ENCODE measurements at regions not wholly inside any gene's neighbourhood (a gene's known extent, or its start where the extent isn't known, plus 50 kb on each side); places are given as distances from the start of the nearest gene placed in this dataset.

DNA sequence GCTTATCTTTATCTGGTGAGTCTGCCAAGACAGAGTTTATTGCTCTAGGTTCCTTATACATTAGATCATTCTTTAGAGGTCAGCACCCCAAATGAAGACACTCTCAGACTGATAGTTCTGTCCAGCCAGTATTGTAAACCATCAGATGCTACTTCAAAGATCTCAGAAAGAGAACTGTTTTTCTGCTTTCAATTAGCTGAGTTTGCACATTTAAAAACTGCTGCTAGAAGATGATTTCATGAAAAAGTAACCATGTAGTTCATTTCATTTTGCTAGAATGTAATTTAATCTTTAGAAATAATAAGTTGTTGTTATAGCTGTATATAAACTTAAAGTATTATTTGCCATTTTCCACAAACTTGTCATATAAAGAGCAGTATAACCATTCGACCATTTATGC is 344.5 kb upstream of the ATP5MC3 start:
- no peak for DNase-seq
- H3K36me3 Mint-ChIP-seq (ENCODE audit: low read depth): no peaks in the 10 kb centered on the region
- H3K9me3 Mint-ChIP-seq: no peaks in the 10 kb centered on the region
- H3K27me3 Mint-ChIP-seq: no peaks in the 10 kb centered on the region
- H3K4me1 Mint-ChIP-seq (ENCODE audit: low read depth): no peaks in the 10 kb centered on the region
- H3K4me3 Mint-ChIP-seq: no peak overlapping the region
- no peak overlapping the region for H3K27ac Mint-ChIP-seq

DNA sequence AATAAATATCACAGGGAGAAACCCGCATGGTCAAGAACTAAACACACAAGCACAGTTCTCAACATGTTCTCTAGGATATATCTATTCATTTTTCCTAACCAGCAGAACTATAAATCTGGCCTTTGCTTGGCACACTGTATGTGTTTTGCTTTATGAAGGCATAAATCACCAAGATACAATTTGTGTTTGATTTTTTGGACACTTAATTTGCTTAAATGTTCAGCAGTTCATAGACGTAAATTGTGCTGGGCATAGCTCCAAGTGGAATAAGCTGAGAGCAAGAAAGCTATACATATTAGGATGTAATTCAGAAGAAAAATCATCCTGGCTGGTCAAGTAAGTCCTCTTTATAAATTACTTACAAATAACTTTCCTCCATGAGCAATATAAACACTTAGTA is 341.5 kb upstream of the ATP5MC3 start:
- Mint-ChIP-seq H3K27ac (no peak overlapping the region), H3K9me3 (peaks cover 5% of the 10 kb centered on the region), H3K4me1 (ENCODE audit: low read depth) (no peaks in the 10 kb centered on the region), H3K36me3 (ENCODE audit: low read depth) (no peaks in the 10 kb centered on the region), H3K4me3 (no peak overlapping the region), H3K27me3 (no peaks in the 10 kb centered on the region)
- DNase-seq: no peak

DNA sequence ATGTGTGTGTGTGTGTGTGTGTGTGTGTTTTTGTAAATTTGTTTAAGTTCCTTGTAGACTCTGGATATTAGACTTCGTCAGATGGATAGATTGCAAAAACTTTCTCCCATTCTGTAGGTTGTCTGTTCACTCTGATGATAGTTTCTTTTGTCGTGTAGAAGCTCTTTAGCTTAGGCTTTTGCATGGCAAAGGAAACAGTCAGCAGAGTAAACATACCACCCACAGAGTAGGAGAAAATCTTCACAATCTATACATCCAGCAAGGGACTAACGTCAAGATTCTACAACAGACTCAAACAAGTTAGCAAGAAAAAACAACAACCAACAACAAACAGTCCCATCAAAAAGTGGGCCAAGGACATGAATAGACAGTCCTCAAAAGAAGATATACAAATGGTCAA is 336.7 kb upstream of the ATP5MC3 start:
- no peak overlapping the region for H3K27ac Mint-ChIP-seq
- H3K36me3 Mint-ChIP-seq (ENCODE audit: low read depth): no peaks in the 10 kb centered on the region
- H3K27me3 Mint-ChIP-seq: no peaks in the 10 kb centered on the region
- H3K4me1 Mint-ChIP-seq (ENCODE audit: low read depth): no peaks in the 10 kb centered on the region
- no peak for DNase-seq
- H3K9me3 Mint-ChIP-seq: peaks cover 6% of the 10 kb centered on the region
- H3K4me3 Mint-ChIP-seq: no peak overlapping the region

DNA sequence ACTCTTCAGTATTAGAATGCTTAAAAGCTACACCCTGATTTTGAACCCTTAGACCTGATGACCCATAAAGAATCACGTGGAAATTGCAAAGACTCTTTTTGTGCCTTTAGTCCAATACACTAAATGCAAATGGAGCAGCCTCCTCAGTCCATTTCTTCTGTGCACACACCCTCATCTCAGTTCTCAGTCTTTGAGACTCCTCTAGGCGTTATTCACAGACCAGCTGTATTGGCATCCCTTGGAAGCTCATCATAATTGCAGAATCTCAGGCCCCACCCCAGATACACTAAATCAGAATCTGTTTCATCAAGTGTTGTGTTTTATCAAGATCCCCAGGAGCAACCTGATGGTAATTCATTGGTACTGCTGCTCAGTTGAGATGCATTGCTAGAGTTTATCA is 335.0 kb upstream of the ATP5MC3 start:
- Mint-ChIP-seq H3K27ac (no peak overlapping the region), H3K27me3 (no peaks in the 10 kb centered on the region), H3K4me3 (no peak overlapping the region), H3K9me3 (peaks cover 6% of the 10 kb centered on the region), H3K36me3 (ENCODE audit: low read depth) (no peaks in the 10 kb centered on the region), H3K4me1 (ENCODE audit: low read depth) (no peaks in the 10 kb centered on the region)
- DNase-seq: no peak

DNA sequence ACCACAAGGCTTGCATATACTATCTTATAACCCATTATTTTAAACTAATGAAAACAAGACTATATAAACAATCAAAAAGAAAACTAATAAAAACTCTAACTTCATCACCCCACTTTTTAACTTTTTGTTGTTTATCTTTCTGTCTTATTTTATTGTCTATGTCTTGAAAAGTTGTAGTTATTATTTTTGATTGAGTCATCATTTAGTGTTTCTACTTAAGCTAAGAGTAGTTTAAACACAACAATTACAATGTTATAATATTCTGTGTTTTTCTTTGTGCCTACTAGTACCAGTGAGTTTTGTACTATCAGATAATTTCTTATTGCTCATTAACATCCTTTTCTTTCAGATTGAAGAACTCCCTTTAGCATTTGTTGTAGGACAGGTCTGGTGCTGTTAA is 318.7 kb upstream of the ATP5MC3 start:
- DNase-seq: no peak
- no peaks in the 10 kb centered on the region for H3K4me1 Mint-ChIP-seq (ENCODE audit: low read depth)
- no peaks in the 10 kb centered on the region for H3K36me3 Mint-ChIP-seq (ENCODE audit: low read depth)
- peaks cover 30% of the 10 kb centered on the region for H3K9me3 Mint-ChIP-seq
- no peaks in the 10 kb centered on the region for H3K27me3 Mint-ChIP-seq
- no peak overlapping the region for H3K4me3 Mint-ChIP-seq
- H3K27ac Mint-ChIP-seq: no peak overlapping the region

DNA sequence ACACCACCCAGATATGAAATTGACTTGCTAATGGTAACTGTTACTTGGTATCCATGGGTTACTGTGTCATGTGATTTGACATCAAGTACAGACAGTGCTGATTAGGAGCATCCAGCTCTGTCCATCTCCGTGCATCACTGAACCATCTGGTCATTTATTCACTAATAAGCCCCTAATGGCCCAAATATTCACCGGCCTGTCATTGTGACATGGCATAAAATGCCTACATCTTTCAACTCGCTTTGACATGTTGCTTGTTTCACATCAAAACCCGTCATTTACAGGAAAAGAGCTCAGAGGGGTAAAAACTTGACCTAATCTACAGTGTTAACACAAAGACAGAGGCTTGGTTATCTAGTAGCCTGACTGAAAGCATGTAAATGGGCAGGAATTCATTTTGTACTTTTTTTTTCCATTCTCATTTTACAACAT is 308.9 kb upstream of the ATP5MC3 start:
- H3K36me3 Mint-ChIP-seq (ENCODE audit: low read depth): no peaks in the 10 kb centered on the region
- H3K27me3 Mint-ChIP-seq: no peaks in the 10 kb centered on the region
- no peak overlapping the region for H3K27ac Mint-ChIP-seq
- H3K4me1 Mint-ChIP-seq (ENCODE audit: low read depth): no peaks in the 10 kb centered on the region
- no peaks in the 10 kb centered on the region for H3K9me3 Mint-ChIP-seq
- no peak overlapping the region for H3K4me3 Mint-ChIP-seq
- no peak for DNase-seq

DNA sequence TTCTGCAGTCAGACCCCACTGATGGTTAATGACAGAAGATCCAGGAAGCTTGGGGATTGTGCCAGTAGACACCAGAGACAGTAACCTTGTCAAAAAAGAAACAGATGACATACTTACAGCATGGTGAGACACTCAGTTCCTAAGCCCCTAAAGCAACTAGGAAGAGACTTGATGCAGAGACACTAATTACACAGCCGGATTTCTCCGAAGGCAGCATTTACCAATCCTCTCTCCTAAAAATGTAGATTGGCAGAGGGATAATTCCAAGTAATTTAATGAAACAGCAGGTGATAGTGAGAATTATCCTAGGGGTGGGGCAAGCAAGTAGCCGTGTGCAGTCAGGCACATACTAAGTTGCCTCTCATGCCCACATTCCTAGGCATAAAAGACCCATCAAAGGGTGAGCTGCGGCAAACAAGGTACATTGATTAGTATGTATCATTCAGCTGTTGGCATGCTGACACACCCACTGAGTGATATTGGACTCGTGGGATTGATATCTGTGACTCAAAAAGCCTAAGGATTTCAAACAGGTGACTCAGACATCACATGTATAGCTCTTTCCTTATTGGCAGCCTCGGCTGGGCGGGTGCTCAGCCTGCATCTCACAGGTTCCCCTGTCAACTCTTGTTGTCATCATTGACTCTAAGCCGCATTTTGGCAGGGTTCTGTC is 296.7 kb upstream of the ATP5MC3 start:
- Mint-ChIP-seq H3K4me1 (ENCODE audit: low read depth) (no peaks in the 10 kb centered on the region), H3K36me3 (ENCODE audit: low read depth) (no peaks in the 10 kb centered on the region), H3K4me3 (no peak overlapping the region), H3K27me3 (no peaks in the 10 kb centered on the region), H3K9me3 (no peaks in the 10 kb centered on the region), H3K27ac (no peak overlapping the region)
- DNase-seq: no peak

- no peaks in the 10 kb centered on the region for H3K4me1 Mint-ChIP-seq (ENCODE audit: low read depth)
- H3K9me3 Mint-ChIP-seq: no peaks in the 10 kb centered on the region
- no peak overlapping the region for H3K27ac Mint-ChIP-seq
- no peaks in the 10 kb centered on the region for H3K36me3 Mint-ChIP-seq (ENCODE audit: low read depth)
- H3K4me3 Mint-ChIP-seq: no peak overlapping the region
- no peaks in the 10 kb centered on the region for H3K27me3 Mint-ChIP-seq
- DNase-seq: no peak
Measured at GRCh38 chr2:175476948-175477347, 295.4 kb upstream of the ATP5MC3 start.

- DNase-seq: no peak
- no peak overlapping the region for H3K4me3 Mint-ChIP-seq
- no peaks in the 10 kb centered on the region for H3K9me3 Mint-ChIP-seq
- H3K4me1 Mint-ChIP-seq (ENCODE audit: low read depth): no peaks in the 10 kb centered on the region
- H3K27ac Mint-ChIP-seq: no peak overlapping the region
- H3K27me3 Mint-ChIP-seq: no peaks in the 10 kb centered on the region
- H3K36me3 Mint-ChIP-seq (ENCODE audit: low read depth): no peaks in the 10 kb centered on the region
Measured at GRCh38 chr2:175476374-175476773, 294.9 kb upstream of the ATP5MC3 start.

GRCh38 chr2:175475130-175475529 is 293.6 kb upstream of the ATP5MC3 start:
- Mint-ChIP-seq H3K4me3 (no peak overlapping the region), H3K4me1 (ENCODE audit: low read depth) (no peaks in the 10 kb centered on the region), H3K36me3 (ENCODE audit: low read depth) (no peaks in the 10 kb centered on the region), H3K27me3 (no peaks in the 10 kb centered on the region), H3K27ac (no peak overlapping the region), H3K9me3 (no peaks in the 10 kb centered on the region)
- no peak for DNase-seq

DNA sequence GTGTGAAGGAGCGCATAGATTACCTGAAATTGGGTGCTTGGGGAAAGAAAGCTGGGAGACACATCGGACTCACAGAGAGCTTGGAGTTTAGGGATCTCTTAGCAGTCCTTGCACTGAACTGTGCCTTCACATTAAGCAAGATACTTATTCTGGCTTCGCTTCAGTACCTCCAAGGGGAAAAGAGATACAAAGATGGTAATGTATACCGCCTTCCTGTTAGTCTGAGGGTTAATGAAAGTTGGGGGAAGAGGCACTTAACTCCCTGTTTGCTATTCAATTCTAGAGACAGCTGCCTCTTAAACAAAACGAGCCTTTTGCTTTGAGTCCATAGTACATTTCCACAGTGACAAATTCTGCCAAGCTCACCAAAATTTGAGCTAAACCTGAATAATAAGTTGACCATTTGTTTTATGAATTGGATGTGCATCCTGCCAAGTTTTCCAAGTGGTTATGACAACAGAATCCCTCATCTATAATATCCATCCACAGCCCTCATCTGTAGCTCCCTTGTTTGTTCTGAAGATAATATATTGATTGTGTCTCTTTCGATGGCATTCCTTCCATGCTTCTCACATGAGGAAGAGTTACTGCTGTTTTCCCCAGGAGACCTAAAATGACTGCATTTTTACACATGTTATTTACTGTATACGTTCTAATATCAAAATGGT is 287.1 kb upstream of the ATP5MC3 start:
- Mint-ChIP-seq H3K4me1 (ENCODE audit: low read depth) (no peaks in the 10 kb centered on the region), H3K9me3 (no peaks in the 10 kb centered on the region), H3K27ac (no peak overlapping the region), H3K4me3 (no peak overlapping the region), H3K27me3 (no peaks in the 10 kb centered on the region), H3K36me3 (ENCODE audit: low read depth) (no peaks in the 10 kb centered on the region)
- DNase-seq: no peak

GRCh38 chr2:175465101-175465500 is 283.6 kb upstream of the ATP5MC3 start:
- Mint-ChIP-seq H3K4me3 (no peak overlapping the region), H3K4me1 (ENCODE audit: low read depth) (no peaks in the 10 kb centered on the region), H3K27ac (no peak overlapping the region), H3K27me3 (no peaks in the 10 kb centered on the region), H3K36me3 (ENCODE audit: low read depth) (no peaks in the 10 kb centered on the region), H3K9me3 (peaks cover 7% of the 10 kb centered on the region)
- no peak for DNase-seq

- Mint-ChIP-seq H3K9me3 (peaks cover 7% of the 10 kb centered on the region), H3K4me3 (no peak overlapping the region), H3K36me3 (ENCODE audit: low read depth) (no peaks in the 10 kb centered on the region), H3K27ac (no peak overlapping the region), H3K4me1 (ENCODE audit: low read depth) (no peaks in the 10 kb centered on the region), H3K27me3 (no peaks in the 10 kb centered on the region)
- DNase-seq: no peak
Measured at GRCh38 chr2:175464311-175464670, 282.8 kb upstream of the ATP5MC3 start.

GRCh38 chr2:175463589-175464310 is 282.2 kb upstream of the ATP5MC3 start:
- H3K4me3 Mint-ChIP-seq: no peak overlapping the region
- DNase-seq: no peak
- H3K36me3 Mint-ChIP-seq (ENCODE audit: low read depth): no peaks in the 10 kb centered on the region
- H3K27ac Mint-ChIP-seq: no peak overlapping the region
- H3K4me1 Mint-ChIP-seq (ENCODE audit: low read depth): no peaks in the 10 kb centered on the region
- H3K9me3 Mint-ChIP-seq: peaks cover 7% of the 10 kb centered on the region
- H3K27me3 Mint-ChIP-seq: no peaks in the 10 kb centered on the region

GRCh38 chr2:175463169-175463568 is 281.7 kb upstream of the ATP5MC3 start:
- H3K9me3 Mint-ChIP-seq: peaks cover 7% of the 10 kb centered on the region
- H3K4me3 Mint-ChIP-seq: no peak overlapping the region
- no peaks in the 10 kb centered on the region for H3K27me3 Mint-ChIP-seq
- DNase-seq: no peak
- H3K4me1 Mint-ChIP-seq (ENCODE audit: low read depth): no peaks in the 10 kb centered on the region
- H3K27ac Mint-ChIP-seq: no peak overlapping the region
- no peaks in the 10 kb centered on the region for H3K36me3 Mint-ChIP-seq (ENCODE audit: low read depth)
